SH-SY5Y (cell line): ENCODE measurements at regions not wholly inside any gene's neighbourhood (a gene's known extent, or its start where the extent isn't known, plus 50 kb on each side); places are given as distances from the start of the nearest gene placed in this dataset.

ENCODE experiments used
- GATA2 ChIP-seq: IDR thresholded peaks from 2 replicates; pipeline ENCODE4 v1.6.1; 2011; ENCODE audit warnings: mild to moderate bottlenecking, low read depth, low read length
- GATA3 ChIP-seq: IDR thresholded peaks from 2 replicates; pipeline ENCODE4 v1.6.1; 2011; ENCODE audit warnings: low read depth, mild to moderate bottlenecking, low read length, moderate library complexity

GRCh38 chr9:126131066-126132010, 195.3 kb upstream of the MVB12B start:
- TF ChIP-seq GATA2 (no peak), GATA3 (no peak)
